GM12875 (cell line): ENCODE measurements at regions not wholly inside any gene's neighbourhood (a gene's known extent, or its start where the extent isn't known, plus 50 kb on each side); places are given as distances from the start of the nearest gene placed in this dataset.
"Not testable (repeated sequence)": the region's sequence is repeated elsewhere in the genome, so short reads cannot be mapped to it uniquely, and the experiment has no call there.

Experiments used
- H3K4me3 ChIP-seq: one replicate; pipeline ENCODE4 v1.5.1; 2011; ENCODE audit warnings: low read depth, low read length, control low read depth
- CTCF ChIP-seq: IDR thresholded peaks from 2 replicates; pipeline ENCODE4 v1.5.1; 2011; ENCODE audit warnings: low read depth, mild to moderate bottlenecking, control low read depth, inconsistent platforms, low read length, moderate library complexity, borderline replicate concordance; ENCODE audit not compliant: insufficient read depth

- H3K4me3 ChIP-seq, result no peak overlapping the region
- TF ChIP-seq CTCF, result no peak
Measured at GRCh38 chr1:98575955-98576354, 85.6 kb upstream of the SNX7 start.

- TF ChIP-seq CTCF, result no peak
- H3K4me3 ChIP-seq, result no peak overlapping the region
Measured at GRCh38 chr1:98565951-98566350, 95.6 kb upstream of the SNX7 start.

- no peak for TF ChIP-seq CTCF
- H3K4me3 ChIP-seq, result no peak overlapping the region
Measured at GRCh38 chr1:98559291-98559690, 102.2 kb upstream of the SNX7 start.

- no peak overlapping the region for H3K4me3 ChIP-seq
- no peak for TF ChIP-seq CTCF
Measured at GRCh38 chr1:98557895-98558294, 103.6 kb upstream of the SNX7 start.

GRCh38 chr1:98556521-98557158 lies 104.9 kb upstream of the SNX7 start:
- no peak overlapping the region for H3K4me3 ChIP-seq
- peak; percentile 29; the same call in 1 of the 2 replicates for TF ChIP-seq CTCF

- H3K4me3 ChIP-seq, result no peak overlapping the region
- no peak for TF ChIP-seq CTCF
Measured at GRCh38 chr1:98555814-98556213, 105.7 kb upstream of the SNX7 start.

GRCh38 chr1:98552576-98553074 lies 108.9 kb upstream of the SNX7 start:
- H3K4me3 ChIP-seq, result not testable (repeated sequence)

GRCh38 chr1:98550076-98550475 lies 111.4 kb upstream of the SNX7 start:
- TF ChIP-seq CTCF, result no peak
- no peak overlapping the region for H3K4me3 ChIP-seq
